ENCODE measurements at regions not wholly inside any gene's neighbourhood (a gene's known extent, or its start where the extent isn't known, plus 50 kb on each side); places are given as distances from the start of the nearest gene placed in this dataset.

GRCh38 chr6:22917344-22917743 lies 348.0 kb downstream of the HDGFL1 start:
- no peaks in the 10 kb centered on the region for H3K27me3 ChIP-seq (ENCODE audit: control insufficient read depth in 4 of 4, insufficient read depth in 4 of 4, low read length in 3 of 4)
- DNase-seq (ENCODE audit: low spot score) = no peak
- TF ChIP-seq CTCF (IDR thresholded peaks at IDR 0.05; ENCODE audit: low read depth, low read length, missing input control) (no peak), RXRA (IDR thresholded peaks at IDR 0.05) (no peak), FOXA2 (IDR thresholded peaks at IDR 0.05) (no peak), ATF3 (IDR thresholded peaks at IDR 0.05) (no peak), RAD21 (IDR thresholded peaks at IDR 0.05) (no peak), FOXA1 (IDR thresholded peaks at IDR 0.05) (no peak), YY1 (IDR thresholded peaks at IDR 0.05) (no peak), MAX (IDR thresholded peaks at IDR 0.05) (no peak), TAF1 (conservative IDR thresholded peaks at IDR 0.05) (no peak), GABPA (IDR thresholded peaks at IDR 0.05 in 1 of 2, conservative IDR thresholded peaks at IDR 0.05 in 1 of 2) (no peak), JUND (IDR thresholded peaks at IDR 0.05) (no peak), ZBTB33 (IDR thresholded peaks at IDR 0.05) (no peak), EGR1 (IDR thresholded peaks at IDR 0.05; ENCODE audit: low read depth in 2 of 2) (no peak), NR2F2 (IDR thresholded peaks at IDR 0.05) (no peak), SP1 (IDR thresholded peaks at IDR 0.05) (no peak), HNF4G (IDR thresholded peaks at IDR 0.05) (no peak), REST (IDR thresholded peaks at IDR 0.05) (no peak), HNF4A (conservative IDR thresholded peaks at IDR 0.05) (no peak)
- no peaks in the 10 kb centered on the region for H3K9me3 ChIP-seq (ENCODE audit: control insufficient read depth in 4 of 4, low read length in 3 of 4)
- H3K27ac ChIP-seq (ENCODE audit: low read depth in 1 of 2, low read length in 2 of 2) = no peak overlapping the region
- WGBS = 76% methylated on average over 2 of the region's 2 CpGs
- H3K9ac ChIP-seq (ENCODE audit: low read depth in 1 of 2, low read length in 2 of 2) = no peak overlapping the region
- no peaks in the 10 kb centered on the region for H3K4me1 ChIP-seq (ENCODE audit: control insufficient read depth in 4 of 4, insufficient read depth in 4 of 4, low read length in 3 of 4)
- no peaks in the 10 kb centered on the region for H3K36me3 ChIP-seq (ENCODE audit: control insufficient read depth in 4 of 4, insufficient read depth in 3 of 4, low read depth in 1 of 4, low read length in 3 of 4)
- no peak overlapping the region for H3K4me3 ChIP-seq (ENCODE audit: low read depth in 1 of 3, low read length in 3 of 3)
